ENCODE measurements at regions not wholly inside any gene's neighbourhood (a gene's known extent, or its start where the extent isn't known, plus 50 kb on each side); places are given as distances from the start of the nearest gene placed in this dataset.
"Not testable (repeated sequence)": the region's sequence is repeated elsewhere in the genome, so short reads cannot be mapped to it uniquely, and the experiment has no call there.

- H3K9me3 ChIP-seq (replicated peaks; ENCODE audit: control insufficient read depth, insufficient read depth, low read length); FAIRE-seq; H3K9ac ChIP-seq (ENCODE audit: control insufficient read depth, insufficient read depth, low read length); ATAC-seq; H3K79me2 ChIP-seq (ENCODE audit: control insufficient read depth, insufficient read depth, low read length); H3K4me2 ChIP-seq (ENCODE audit: control insufficient read depth, insufficient read depth); H3K27me3 ChIP-seq (replicated peaks in 1 of 2; ENCODE audit: control insufficient read depth in 2 of 2, insufficient read depth in 2 of 2, low read length in 1 of 2); H4K20me1 ChIP-seq (ENCODE audit: control insufficient read depth, insufficient read depth); RAD21 ChIA-PET (ENCODE audit: unreplicated experiment); in situ Hi-C loops (cut with MboI); POLR2A ChIA-PET; H3K4me3 ChIP-seq; H3K36me3 ChIP-seq (ENCODE audit: control insufficient read depth in 2 of 2, insufficient read depth in 2 of 2, low read length in 1 of 2); H2AFZ ChIP-seq (ENCODE audit: control insufficient read depth, low read depth, low read length); H3K4me1 ChIP-seq (ENCODE audit: control insufficient read depth, insufficient read depth, low read length); H3K27ac ChIP-seq (ENCODE audit: control insufficient read depth, insufficient read depth); CTCF ChIA-PET; BruUV-seq (replicated peaks); DNase-seq (ENCODE audit: low read depth, low spot score); intact Hi-C loops (cut with micrococcal nuclease; ENCODE audit: unreplicated experiment); SMC1A ChIA-PET (ENCODE audit: uncharacterized antibody, unreplicated experiment): not testable (repeated sequence)
- no CpG with 5 or more reads among the region's 8 CpGs for WGBS (ENCODE audit: insufficient coverage, insufficient replicate concordance, low lambda C conversion rate, missing lambda C conversion rate)
Observed at GRCh38 chr16:33988012-33988411, 528.6 kb downstream of the TP53TG3F start.

DNA sequence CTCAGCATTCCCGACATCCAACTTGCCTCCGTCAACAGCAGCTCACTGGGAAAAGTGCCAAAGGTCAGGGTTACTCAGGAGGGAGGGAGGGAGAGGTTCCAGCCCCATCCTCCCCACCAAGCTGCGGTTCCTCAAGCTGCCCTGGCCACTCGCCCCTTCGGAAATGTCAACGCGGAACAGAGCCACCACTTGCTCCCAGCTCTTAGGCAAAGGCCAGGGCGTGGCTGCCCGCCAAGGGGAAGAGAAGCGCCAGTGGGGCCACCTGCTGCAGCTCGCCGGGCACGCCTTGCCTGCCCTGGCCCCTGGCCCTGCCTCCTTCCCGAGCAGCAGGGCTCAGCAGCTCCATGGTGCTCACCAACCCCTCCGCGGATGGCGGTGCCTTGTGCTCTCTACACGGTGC, 531.1 kb downstream of the TP53TG3F start:
- in situ Hi-C loops (cut with MboI); intact Hi-C loops (cut with micrococcal nuclease; ENCODE audit: unreplicated experiment); H3K79me2 ChIP-seq (ENCODE audit: control insufficient read depth, insufficient read depth, low read length); DNase-seq (ENCODE audit: low read depth, low spot score); H3K27ac ChIP-seq (ENCODE audit: control insufficient read depth, insufficient read depth); H2AFZ ChIP-seq (ENCODE audit: control insufficient read depth, low read depth, low read length); RAD21 ChIA-PET (ENCODE audit: unreplicated experiment); BruUV-seq (replicated peaks); H3K4me2 ChIP-seq (ENCODE audit: control insufficient read depth, insufficient read depth); H3K9me3 ChIP-seq (replicated peaks; ENCODE audit: control insufficient read depth, insufficient read depth, low read length); H4K20me1 ChIP-seq (ENCODE audit: control insufficient read depth, insufficient read depth); H3K4me3 ChIP-seq; CTCF ChIA-PET; H3K4me1 ChIP-seq (ENCODE audit: control insufficient read depth, insufficient read depth, low read length); H3K27me3 ChIP-seq (replicated peaks in 1 of 2; ENCODE audit: control insufficient read depth in 2 of 2, insufficient read depth in 2 of 2, low read length in 1 of 2); ATAC-seq; POLR2A ChIA-PET; H3K9ac ChIP-seq (ENCODE audit: control insufficient read depth, insufficient read depth, low read length); H3K36me3 ChIP-seq (ENCODE audit: control insufficient read depth in 2 of 2, insufficient read depth in 2 of 2, low read length in 1 of 2); FAIRE-seq; SMC1A ChIA-PET (ENCODE audit: uncharacterized antibody, unreplicated experiment): not testable (repeated sequence)
- WGBS (ENCODE audit: insufficient coverage, insufficient replicate concordance, low lambda C conversion rate, missing lambda C conversion rate): no CpG with 5 or more reads among the region's 18 CpGs

- RAD21 ChIA-PET (ENCODE audit: unreplicated experiment); H3K27ac ChIP-seq (ENCODE audit: control insufficient read depth, insufficient read depth); POLR2A ChIA-PET; H3K4me1 ChIP-seq (ENCODE audit: control insufficient read depth, insufficient read depth, low read length); BruUV-seq (replicated peaks); H3K9me3 ChIP-seq (replicated peaks; ENCODE audit: control insufficient read depth, insufficient read depth, low read length); FAIRE-seq; H3K36me3 ChIP-seq (ENCODE audit: control insufficient read depth in 2 of 2, insufficient read depth in 2 of 2, low read length in 1 of 2); H4K20me1 ChIP-seq (ENCODE audit: control insufficient read depth, insufficient read depth); H3K4me2 ChIP-seq (ENCODE audit: control insufficient read depth, insufficient read depth); H3K27me3 ChIP-seq (replicated peaks in 1 of 2; ENCODE audit: control insufficient read depth in 2 of 2, insufficient read depth in 2 of 2, low read length in 1 of 2); intact Hi-C loops (cut with micrococcal nuclease; ENCODE audit: unreplicated experiment); ATAC-seq; CTCF ChIA-PET; H3K4me3 ChIP-seq; DNase-seq (ENCODE audit: low read depth, low spot score); H3K79me2 ChIP-seq (ENCODE audit: control insufficient read depth, insufficient read depth, low read length); H2AFZ ChIP-seq (ENCODE audit: control insufficient read depth, low read depth, low read length); SMC1A ChIA-PET (ENCODE audit: uncharacterized antibody, unreplicated experiment); H3K9ac ChIP-seq (ENCODE audit: control insufficient read depth, insufficient read depth, low read length); in situ Hi-C loops (cut with MboI): not testable (repeated sequence)
- WGBS (ENCODE audit: insufficient coverage, insufficient replicate concordance, low lambda C conversion rate, missing lambda C conversion rate): 34% methylated on average over 9 of the region's 11 CpGs
Observed at GRCh38 chr16:33992513-33993177, 533.2 kb downstream of the TP53TG3F start.

- RAD21 ChIA-PET (ENCODE audit: unreplicated experiment); POLR2A ChIA-PET; H3K79me2 ChIP-seq (ENCODE audit: control insufficient read depth, insufficient read depth, low read length); ATAC-seq; H4K20me1 ChIP-seq (ENCODE audit: control insufficient read depth, insufficient read depth); DNase-seq (ENCODE audit: low read depth, low spot score); H3K4me1 ChIP-seq (ENCODE audit: control insufficient read depth, insufficient read depth, low read length); in situ Hi-C loops (cut with MboI); H2AFZ ChIP-seq (ENCODE audit: control insufficient read depth, low read depth, low read length); intact Hi-C loops (cut with micrococcal nuclease; ENCODE audit: unreplicated experiment); H3K9me3 ChIP-seq (replicated peaks; ENCODE audit: control insufficient read depth, insufficient read depth, low read length); BruUV-seq (replicated peaks); H3K27me3 ChIP-seq (replicated peaks in 1 of 2; ENCODE audit: control insufficient read depth in 2 of 2, insufficient read depth in 2 of 2, low read length in 1 of 2); SMC1A ChIA-PET (ENCODE audit: uncharacterized antibody, unreplicated experiment); CTCF ChIA-PET; H3K27ac ChIP-seq (ENCODE audit: control insufficient read depth, insufficient read depth); H3K9ac ChIP-seq (ENCODE audit: control insufficient read depth, insufficient read depth, low read length); H3K36me3 ChIP-seq (ENCODE audit: control insufficient read depth in 2 of 2, insufficient read depth in 2 of 2, low read length in 1 of 2); H3K4me2 ChIP-seq (ENCODE audit: control insufficient read depth, insufficient read depth); FAIRE-seq; H3K4me3 ChIP-seq: not testable (repeated sequence)
- WGBS (ENCODE audit: insufficient coverage, insufficient replicate concordance, low lambda C conversion rate, missing lambda C conversion rate): 0% methylated on average over 5 of the region's 12 CpGs
Observed at GRCh38 chr16:33994207-33994606, 534.8 kb downstream of the TP53TG3F start.
